Sigmoid colon (tissue), 6 donors: ENCODE measurements at regions not wholly inside any gene's neighbourhood (a gene's known extent, or its start where the extent isn't known, plus 50 kb on each side); places are given as distances from the start of the nearest gene placed in this dataset.

Experiments
- DNase-seq: peaks from one replicate; pipeline ENCODE4 v3.0.0-alpha.2; 2019
- H3K27ac ChIP-seq, 4 donors: fragments of 200-600 bp; sonication (generic); one replicate each; pipeline ENCODE4 v1.5.1; 2016 to 2019; ENCODE audit warnings: mild to moderate bottlenecking in 1 of 4
- H3K27me3 ChIP-seq, 3 donors: fragments of 200-600 bp; sonication (generic); one replicate each; pipeline ENCODE4 v1.5.1; 2019; ENCODE audit warnings: mild to moderate bottlenecking in 1 of 3
- H3K36me3 ChIP-seq, 4 donors: fragments of 200-600 bp; sonication (generic); one replicate each; pipeline ENCODE4 v1.5.1; 2016 to 2019
- H3K4me1 ChIP-seq, 4 donors: fragments of 200-600 bp; sonication (generic); one replicate each; pipeline ENCODE4 v1.5.1; 2017 to 2019
- H3K4me3 ChIP-seq, 4 donors: fragments of 200-600 bp; sonication (generic); one replicate each; pipeline ENCODE4 v1.5.1; 2017 to 2019; ENCODE audit warnings: mild to moderate bottlenecking in 2 of 4, moderate library complexity in 1 of 4
- H3K9me3 ChIP-seq, 4 donors: fragments of 200-600 bp in 3 of 4; sonication (generic) in 3 of 4; one replicate each; pipeline versions ENCODE4 v1.5.1 to v1.6.1; 2013 to 2019
- CTCF ChIP-seq, 4 experiments: fragments of 450-650 bp in 3 of 4; fragments of 200-600 bp in 1 of 4; IDR thresholded peaks; one replicate each; pipeline ENCODE4 v1.5.1; 2016 to 2019; ENCODE audit warnings: antibody characterized with exemption in 4 of 4, mild to moderate bottlenecking in 3 of 4, moderate library complexity in 2 of 4
- EP300 ChIP-seq, 4 donors: sonication (generic); formaldehyde crosslinking; IDR thresholded peaks; one replicate each; pipeline ENCODE4 v1.6.1; 2017; ENCODE audit warnings: antibody characterized with exemption in 4 of 4
- POLR2A ChIP-seq, 2 donors: fragments of 450-650 bp; IDR thresholded peaks; one replicate each; pipeline ENCODE4 v1.6.1; 2016; ENCODE audit warnings: antibody characterized with exemption in 2 of 2, mild to moderate bottlenecking in 2 of 2, moderate library complexity in 2 of 2
- POLR2AphosphoS5 ChIP-seq, 4 donors: sonication (generic); formaldehyde crosslinking; IDR thresholded peaks; one replicate each; pipeline ENCODE4 v1.6.1; 2017; ENCODE audit warnings: antibody characterized with exemption in 4 of 4
- WGBS, 2 donors: extraction: QIAGEN DNeasy Blood & Tissue Kit; methylation state at CpG; one replicate each; pipeline ENCODE4 v1.1.7; 2013; 5-methylcytosine and 5-hydroxymethylcytosine counted together
- intact Hi-C: fragments of 100-400 bp; cut with DNase I; formaldehyde crosslinking; loops from one replicate; pipeline ENCODE4 v1.15.1; 2023
- donor health status: healthy with polysubstance abuse.
- donor health status: healthy.

DNA sequence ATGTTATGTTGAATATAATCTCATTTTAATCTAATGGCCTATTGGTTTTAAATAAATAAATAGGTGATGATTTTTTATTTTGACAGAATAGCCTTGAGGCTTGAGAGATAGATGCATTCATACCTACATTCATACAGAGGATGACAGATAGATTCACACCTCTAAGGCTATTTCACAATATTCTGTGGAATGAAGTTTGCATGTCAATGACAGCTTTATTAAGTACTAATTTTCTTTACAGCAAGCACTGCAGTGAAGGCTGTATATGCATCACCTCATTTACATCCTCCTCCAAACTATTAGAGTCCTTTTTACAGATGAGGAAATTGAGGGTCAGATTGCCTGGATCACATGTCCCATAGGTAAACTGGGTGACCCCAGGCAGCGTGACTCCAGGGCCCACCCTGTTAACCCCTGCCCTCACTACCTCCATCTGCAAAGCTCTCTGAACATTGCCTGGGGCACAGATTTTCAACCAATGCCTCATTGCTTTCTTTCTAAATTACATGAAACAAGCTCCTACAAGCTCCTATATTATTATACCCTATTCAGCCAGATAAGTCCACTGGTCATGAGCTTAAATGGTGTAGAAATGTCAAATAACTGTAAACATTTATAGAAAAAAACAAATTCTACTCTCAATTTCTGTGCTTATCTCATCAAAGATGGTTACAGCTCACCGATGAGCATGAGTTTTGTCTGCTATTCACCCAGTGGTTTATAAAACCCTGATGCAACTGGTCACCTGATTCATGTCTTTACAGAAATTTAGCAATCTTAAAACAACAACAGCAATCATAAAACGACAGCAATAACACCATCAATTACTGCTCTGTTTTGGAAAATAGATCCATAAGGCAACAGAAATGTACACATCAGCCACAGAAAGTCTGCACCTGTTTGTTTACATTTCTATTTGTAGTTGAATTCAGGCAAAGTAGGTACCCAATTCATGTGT is 338.0 kb downstream of the NSG2 start:
- DNase-seq: no peak
- H3K4me3 ChIP-seq: no peak overlapping the region
- intact Hi-C loops: no loop called here
- no peaks in the 10 kb centered on the region for H3K36me3 ChIP-seq
- no peak overlapping the region for H3K27ac ChIP-seq
- H3K27me3 ChIP-seq: no peaks in the 10 kb centered on the region
- peaks cover 0 to 5% (median 0%) of the 10 kb centered on the region in 4 donors for H3K4me1 ChIP-seq
- H3K9me3 ChIP-seq: no peaks in the 10 kb centered on the region
- 37 to 73% methylated on average over 3 of the region's 3 CpGs for WGBS, 2 donors
- no peak for TF ChIP-seq POLR2A (IDR thresholded peaks at IDR 0.05)
- no peak for TF ChIP-seq POLR2AphosphoS5 (IDR thresholded peaks at IDR 0.05)
- TF ChIP-seq CTCF (IDR thresholded peaks at IDR 0.05): no peak
- TF ChIP-seq EP300 (IDR thresholded peaks at IDR 0.05): no peak

GRCh38 chr5:174384509-174384947 is 339.0 kb downstream of the NSG2 start:
- no peak for DNase-seq
- intact Hi-C loops: no loop called here
- Histone ChIP-seq H3K4me1 (peaks cover 0 to 5% (median 0%) of the 10 kb centered on the region in 4 donors), H3K9me3 (no peaks in the 10 kb centered on the region), H3K4me3 (no peak overlapping the region), H3K27me3 (no peaks in the 10 kb centered on the region), H3K36me3 (no peaks in the 10 kb centered on the region), H3K27ac (peak overlapping the region in 1 of 4 donors; percentile 3)
- TF ChIP-seq POLR2AphosphoS5 (IDR thresholded peaks at IDR 0.05) (peak; percentile 7 to 73 (median 32)), EP300 (IDR thresholded peaks at IDR 0.05) (peak in 1 of 4 donors; percentile 6), POLR2A (IDR thresholded peaks at IDR 0.05) (no peak), CTCF (IDR thresholded peaks at IDR 0.05) (no peak)
- 66 to 73% methylated on average over 17 of the region's 17 CpGs for WGBS, 2 donors

DNA sequence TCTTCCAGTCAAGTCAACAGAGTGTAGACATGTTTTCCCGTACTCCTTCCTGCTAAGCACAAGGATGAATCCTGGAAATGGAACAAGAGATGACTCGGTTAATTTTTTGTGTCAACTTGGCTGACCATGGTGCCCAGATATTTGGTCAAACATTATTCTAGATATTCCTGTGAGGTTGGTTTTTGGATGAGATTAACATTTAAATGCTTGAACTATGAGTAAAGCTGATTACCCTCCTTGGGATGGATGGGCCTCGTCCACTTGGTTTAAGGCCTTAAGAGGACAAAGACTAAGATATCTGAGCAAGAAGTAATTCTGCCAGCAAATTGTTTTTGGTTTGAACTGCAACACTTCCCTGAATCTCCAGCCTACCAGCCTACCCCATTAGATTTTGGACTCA is 338.1 kb upstream of the MSX2 start:
- Histone ChIP-seq H3K9me3 (no peaks in the 10 kb centered on the region), H3K4me3 (no peak overlapping the region), H3K27me3 (no peaks in the 10 kb centered on the region), H3K36me3 (no peaks in the 10 kb centered on the region), H3K27ac (no peak overlapping the region), H3K4me1 (peaks cover 0 to 5% (median 0%) of the 10 kb centered on the region in 4 donors)
- DNase-seq: no peak
- intact Hi-C loops: no loop called here
- TF ChIP-seq POLR2AphosphoS5 (IDR thresholded peaks at IDR 0.05) (no peak), EP300 (IDR thresholded peaks at IDR 0.05) (no peak), CTCF (IDR thresholded peaks at IDR 0.05) (no peak), POLR2A (IDR thresholded peaks at IDR 0.05) (no peak)
- WGBS, 2 donors: 87 to 89% methylated on average over 3 of the region's 3 CpGs

DNA sequence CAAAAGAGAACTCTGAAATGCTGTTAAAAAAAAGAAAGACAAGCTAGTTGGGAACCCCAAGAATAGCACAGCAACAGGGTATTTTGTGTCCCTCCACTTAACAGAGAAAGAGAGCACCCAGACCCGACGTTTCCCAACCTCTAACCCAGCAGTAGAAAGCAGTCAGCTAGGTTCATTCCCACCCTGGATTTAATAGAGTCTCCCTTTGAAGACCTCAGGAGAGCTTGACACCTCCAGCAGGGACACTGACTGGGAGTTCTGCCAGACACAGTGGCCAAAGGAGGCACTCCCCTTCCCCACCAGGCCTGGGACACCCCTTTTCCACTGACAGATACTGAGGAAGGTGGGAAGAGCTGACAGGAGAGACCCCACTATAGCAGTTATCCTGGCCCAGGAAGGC is 337.5 kb upstream of the MSX2 start:
- intact Hi-C loops: no loop called here
- no peaks in the 10 kb centered on the region for H3K27me3 ChIP-seq
- H3K27ac ChIP-seq: no peak overlapping the region
- TF ChIP-seq POLR2AphosphoS5 (IDR thresholded peaks at IDR 0.05): no peak
- no peak for TF ChIP-seq EP300 (IDR thresholded peaks at IDR 0.05)
- TF ChIP-seq POLR2A (IDR thresholded peaks at IDR 0.05): no peak
- TF ChIP-seq CTCF (IDR thresholded peaks at IDR 0.05): no peak
- H3K4me1 ChIP-seq: peaks cover 0 to 5% (median 0%) of the 10 kb centered on the region in 4 donors
- 52 to 60% methylated on average over 2 of the region's 2 CpGs for WGBS, 2 donors
- H3K36me3 ChIP-seq: no peaks in the 10 kb centered on the region
- DNase-seq: no peak
- H3K4me3 ChIP-seq: no peak overlapping the region
- no peaks in the 10 kb centered on the region for H3K9me3 ChIP-seq
